GM12878 (cell line): ENCODE measurements at regions not wholly inside any gene's neighbourhood (a gene's known extent, or its start where the extent isn't known, plus 50 kb on each side); places are given as distances from the start of the nearest gene placed in this dataset.

ENCODE experiments used
- ATAC-seq: fragments of 200-7000 bp; cut with Tn5 transposase; 3 replicates; pipeline ENCODE4 v1.9.1; 2020; ENCODE audit warnings: mild to moderate bottlenecking, moderate library complexity
- BruUV-seq: library from RNA; stranded (reverse); fragments of 400-500 nt; replicated peaks from 2 replicates; lab custom pipeline; 2021; lab: Mats Ljungman, UMichigan
- CTCF ChIA-PET: fragments of 300-600 bp; sonication (Branson Sonifier 250); formaldehyde crosslinking; extraction: SDS; loops from one replicate; lab custom pipeline; 2021; ENCODE audit warnings: inconsistent platforms; lab: Yijun Ruan, JAX
- POLR2A ChIA-PET: fragments of 350-600 bp; formaldehyde crosslinking; extraction: SDS; loops from one replicate; lab custom pipeline; 2021; ENCODE audit warnings: inconsistent platforms; lab: Charles Lee
- RAD21 ChIA-PET: fragments of 300-600 bp; sonication (Branson Sonifier 250); formaldehyde crosslinking; loops from one replicate; lab custom pipeline; 2023; ENCODE audit warnings: antibody characterized with exemption; ENCODE audit not compliant: unreplicated experiment; lab: Charles Lee
- SMC1A ChIA-PET: fragments of 300-600 bp; sonication (Branson Sonifier 250); formaldehyde crosslinking; loops from one replicate; lab custom pipeline; 2023; ENCODE audit not compliant: unreplicated experiment, uncharacterized antibody; lab: Charles Lee
- DNase-seq: peaks from one replicate; pipeline ENCODE4 v3.0.0-alpha.2; 2011; ENCODE audit warnings: low read depth, low spot score
- FAIRE-seq: peaks from 3 replicates; lab custom pipeline; 2011; peaks lifted over from hg19 to GRCh38; lab: Jason Lieb, UNC
- H2AFZ ChIP-seq: 2 replicates; pipeline ENCODE4 v1.6.0; 2011; ENCODE audit warnings: low read depth, low read length, control low read depth; ENCODE audit not compliant: control insufficient read depth
- H3K27ac ChIP-seq: 2 replicates; pipeline ENCODE4 v1.5.1; 2011; ENCODE audit warnings: control low read depth; ENCODE audit not compliant: control insufficient read depth, insufficient read depth
- H3K27me3 ChIP-seq, 2 experiments: replicated peaks in 1 of 2; 2 replicates each; pipeline versions ENCODE4 v1.6.0 to v1.6.1; 2011; ENCODE audit warnings: low read length in 1 of 2; ENCODE audit not compliant: control insufficient read depth in 2 of 2, insufficient read depth in 2 of 2
- H3K36me3 ChIP-seq, 2 experiments: 2 replicates each; pipeline ENCODE4 v1.5.1; 2011; ENCODE audit warnings: low read length in 1 of 2; ENCODE audit not compliant: control insufficient read depth in 2 of 2, insufficient read depth in 2 of 2
- H3K4me1 ChIP-seq: 2 replicates; pipeline ENCODE4 v1.6.1; 2011; ENCODE audit warnings: mild to moderate bottlenecking, low read length, moderate library complexity, mixed read lengths; ENCODE audit not compliant: control insufficient read depth, insufficient read depth
- H3K4me2 ChIP-seq: 2 replicates; pipeline ENCODE4 v1.6.0; 2011; ENCODE audit warnings: control low read depth; ENCODE audit not compliant: control insufficient read depth, insufficient read depth
- H3K4me3 ChIP-seq: fragments of 200-600 bp; sonication (generic); 2 replicates; pipeline ENCODE4 v1.5.1; 2016
- H3K79me2 ChIP-seq: 2 replicates; pipeline ENCODE4 v1.6.0; 2011; ENCODE audit warnings: low read length; ENCODE audit not compliant: control insufficient read depth, insufficient read depth
- H3K9ac ChIP-seq: 2 replicates; pipeline ENCODE4 v1.8.0; 2011; ENCODE audit warnings: low read length, control low read depth, mixed read lengths; ENCODE audit not compliant: control insufficient read depth, insufficient read depth
- H3K9me3 ChIP-seq: replicated peaks from 3 replicates; pipeline ENCODE4 v1.5.1; 2011; ENCODE audit warnings: mild to moderate bottlenecking, low read length; ENCODE audit not compliant: control insufficient read depth, insufficient read depth
- H4K20me1 ChIP-seq: 2 replicates; pipeline ENCODE4 v1.6.0; 2011; ENCODE audit not compliant: control insufficient read depth, insufficient read depth
- CREM ChIP-seq: IDR thresholded peaks from 2 replicates; pipeline ENCODE4 v1.6.1; 2014; ENCODE audit warnings: antibody characterized with exemption, low read depth
- DPF2 ChIP-seq: fragments of 450-650 bp; IDR thresholded peaks from 2 replicates; pipeline ENCODE4 v1.6.1; 2017; ENCODE audit warnings: mild to moderate bottlenecking
- EED ChIP-seq: sonication (generic); IDR thresholded peaks from 2 replicates; pipeline ENCODE4 v1.6.1; 2016; ENCODE audit warnings: antibody characterized with exemption, low read depth
- IRF4 ChIP-seq: IDR thresholded peaks from 2 replicates; pipeline ENCODE4 v1.6.1; 2011; ENCODE audit warnings: low read depth, low read length
- JUNB ChIP-seq: IDR thresholded peaks from 2 replicates; pipeline ENCODE4 v1.6.1; 2016; ENCODE audit warnings: antibody characterized with exemption, mild to moderate bottlenecking
- MTA2 ChIP-seq: fragments of 450-650 bp; IDR thresholded peaks from 2 replicates; pipeline ENCODE4 v1.6.1; 2016; ENCODE audit warnings: low read depth, mild to moderate bottlenecking, moderate library complexity
- NR2C2 ChIP-seq: IDR thresholded peaks from 2 replicates; pipeline ENCODE4 v1.6.1; 2011; ENCODE audit warnings: borderline replicate concordance, low read depth; ENCODE audit not compliant: control insufficient read depth, insufficient read length
- NRF1 ChIP-seq: conservative IDR thresholded peaks from 2 replicates; pipeline ENCODE4 v1.6.1; 2011; ENCODE audit warnings: mild to moderate bottlenecking, low read depth, low read length, improper control_type of control experiment
- PML ChIP-seq: IDR thresholded peaks from 2 replicates; pipeline ENCODE4 v1.6.1; 2012; ENCODE audit warnings: low read length, inconsistent platforms
- RAD21 ChIP-seq: IDR thresholded peaks from 2 replicates; pipeline ENCODE4 v1.6.1; 2011; ENCODE audit warnings: mild to moderate bottlenecking, low read depth, low read length, moderate library complexity; ENCODE audit not compliant: insufficient read depth
- RB1 ChIP-seq: fragments of 450-650 bp; formaldehyde crosslinking; IDR thresholded peaks from 2 replicates; pipeline ENCODE4 v1.6.1; 2017; ENCODE audit warnings: mild to moderate bottlenecking, borderline replicate concordance
- RBBP5 ChIP-seq: fragments of 200-600 bp; sonication (generic); conservative IDR thresholded peaks from 2 replicates; pipeline ENCODE4 v1.6.1; 2016
- SIN3A ChIP-seq: IDR thresholded peaks from 2 replicates; pipeline ENCODE4 v1.6.1; 2012; ENCODE audit warnings: low read depth, low read length, improper control_type of control experiment
- TARDBP ChIP-seq: IDR thresholded peaks from 2 replicates; pipeline ENCODE4 v1.6.1; 2016; ENCODE audit warnings: borderline replicate concordance
- TBL1XR1 ChIP-seq: IDR thresholded peaks from 2 replicates; pipeline ENCODE4 v1.6.1; 2012; ENCODE audit warnings: low read depth, low read length, improper control_type of control experiment
- YY1 ChIP-seq: IDR thresholded peaks from 2 replicates; pipeline ENCODE4 v1.6.1; 2011; ENCODE audit warnings: low read depth, mild to moderate bottlenecking, low read length
- ZNF217 ChIP-seq: fragments of 450-650 bp; IDR thresholded peaks from 2 replicates; pipeline ENCODE4 v1.6.1; 2017; ENCODE audit warnings: antibody characterized with exemption, mild to moderate bottlenecking
- ZNF24 ChIP-seq: fragments of 450-650 bp; IDR thresholded peaks from 2 replicates; pipeline ENCODE4 v1.6.1; 2017; ENCODE audit warnings: antibody characterized with exemption, mild to moderate bottlenecking
- ZZZ3 ChIP-seq: IDR thresholded peaks from 2 replicates; pipeline ENCODE4 v1.6.1; 2011; ENCODE audit warnings: low read depth; ENCODE audit not compliant: control insufficient read depth, insufficient read length
- WGBS: methylation state at CpG from one replicate; pipeline ENCODE4 v1.1.6; 2016; ENCODE audit warnings: low lambda C conversion rate; ENCODE audit not compliant: insufficient replicate concordance, insufficient coverage; ENCODE audit errors: missing lambda C conversion rate; 5-methylcytosine and 5-hydroxymethylcytosine counted together
- in situ Hi-C: fragments of 300-500 bp; cut with MboI; formaldehyde crosslinking; loops from 9 replicates; pipeline ENCODE4 v1.14.3; 2018; ENCODE audit warnings: mixed read lengths
- intact Hi-C: fragments of 100-400 bp; cut with micrococcal nuclease; formaldehyde crosslinking; loops from one replicate; pipeline ENCODE4 v1.14.2; 2022; ENCODE audit not compliant: unreplicated experiment
- TF ChIP-seq, protein P1 (sequence below): fragments of 450-650 bp; IDR thresholded peaks from 2 replicates; pipeline ENCODE4 v1.6.1; 2017; ENCODE audit warnings: mild to moderate bottlenecking, low read depth, inconsistent platforms; ENCODE audit not compliant: poor library complexity, severe bottlenecking

DNA sequence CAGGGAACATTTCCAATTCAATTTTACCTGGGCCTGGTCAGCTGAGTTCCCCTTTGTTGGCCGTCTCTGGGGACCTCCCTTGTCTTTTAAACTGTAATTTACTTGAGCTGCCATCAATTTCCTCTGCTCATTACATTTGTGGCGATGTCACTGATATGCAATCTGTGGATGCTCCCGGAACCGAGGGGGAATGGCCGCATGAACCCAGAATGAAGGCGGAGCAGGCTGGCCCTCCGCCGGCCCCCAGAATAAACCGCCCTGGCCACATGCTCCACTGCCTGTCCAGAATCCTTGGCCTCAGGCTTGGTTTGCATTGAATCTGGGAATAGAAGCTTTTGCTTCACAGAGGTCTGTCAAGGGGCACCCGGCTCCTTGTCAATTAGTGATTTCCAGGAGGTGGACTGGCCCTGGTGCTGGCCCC, 276.8 kb downstream of the TEX29 start:
- CTCF ChIA-PET, result no interaction called here

DNA sequence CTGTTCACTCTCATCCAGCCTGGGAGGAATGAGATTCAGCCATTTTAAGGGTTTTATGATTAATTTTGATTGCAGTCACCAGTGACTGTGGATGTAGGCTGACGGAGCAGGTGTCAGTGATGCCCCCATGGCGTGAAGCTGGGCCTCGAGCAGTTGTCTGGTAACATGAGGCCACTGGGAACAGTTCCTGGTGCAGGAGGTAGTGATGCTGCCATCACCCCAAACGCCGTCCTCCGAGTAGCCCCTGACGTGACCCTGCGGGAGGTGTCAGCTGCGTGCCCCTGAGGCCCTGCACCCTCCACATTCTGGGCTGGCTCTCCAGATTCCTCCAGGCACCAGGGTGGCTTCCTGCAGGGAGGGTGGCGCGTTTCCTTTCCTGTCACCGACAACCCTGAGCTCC, 277.2 kb downstream of the TEX29 start:
- no peak for ATAC-seq
- Histone ChIP-seq H3K4me2 (no peak overlapping the region), H2AFZ (no peak overlapping the region), H4K20me1 (no peaks in the 10 kb centered on the region), H3K27me3 (no peaks in the 10 kb centered on the region), H3K27ac (no peak overlapping the region), H3K4me1 (no peaks in the 10 kb centered on the region), H3K36me3 (no peaks in the 10 kb centered on the region), H3K9ac (no peak overlapping the region), H3K4me3 (no peak overlapping the region), H3K79me2 (no peaks in the 10 kb centered on the region), H3K9me3 (no peaks in the 10 kb centered on the region)
- ChIA-PET CTCF (no interaction called here), POLR2A (no interaction called here), RAD21 (no interaction called here), SMC1A (no interaction called here)
- BruUV-seq, result no TSS peak
- 28% methylated on average over 12 of the region's 12 CpGs for WGBS
- FAIRE-seq, result no peak
- intact Hi-C loops (no loop called here), in situ Hi-C loops (no loop called here)
- no peak for TF ChIP-seq JUNB
- TF ChIP-seq MTA2, result no peak
- no peak for TF ChIP-seq NR2C2
- TF ChIP-seq CREM, result no peak
- no peak for TF ChIP-seq PML
- no peak for TF ChIP-seq TBL1XR1
- TF ChIP-seq EED, result no peak
- TF ChIP-seq, protein P1, sequence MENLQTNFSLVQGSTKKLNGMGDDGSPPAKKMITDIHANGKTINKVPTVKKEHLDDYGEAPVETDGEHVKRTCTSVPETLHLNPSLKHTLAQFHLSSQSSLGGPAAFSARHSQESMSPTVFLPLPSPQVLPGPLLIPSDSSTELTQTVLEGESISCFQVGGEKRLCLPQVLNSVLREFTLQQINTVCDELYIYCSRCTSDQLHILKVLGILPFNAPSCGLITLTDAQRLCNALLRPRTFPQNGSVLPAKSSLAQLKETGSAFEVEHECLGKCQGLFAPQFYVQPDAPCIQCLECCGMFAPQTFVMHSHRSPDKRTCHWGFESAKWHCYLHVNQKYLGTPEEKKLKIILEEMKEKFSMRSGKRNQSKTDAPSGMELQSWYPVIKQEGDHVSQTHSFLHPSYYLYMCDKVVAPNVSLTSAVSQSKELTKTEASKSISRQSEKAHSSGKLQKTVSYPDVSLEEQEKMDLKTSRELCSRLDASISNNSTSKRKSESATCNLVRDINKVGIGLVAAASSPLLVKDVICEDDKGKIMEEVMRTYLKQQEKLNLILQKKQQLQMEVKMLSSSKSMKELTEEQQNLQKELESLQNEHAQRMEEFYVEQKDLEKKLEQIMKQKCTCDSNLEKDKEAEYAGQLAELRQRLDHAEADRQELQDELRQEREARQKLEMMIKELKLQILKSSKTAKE, result no peak
- TF ChIP-seq DPF2, result no peak
- TF ChIP-seq ZNF24, result no peak
- no peak for DNase-seq

More for the DNA sequence above, 276.8 kb downstream of the TEX29 start:
- H4K20me1 ChIP-seq, result no peaks in the 10 kb centered on the region
- intact Hi-C loops (no loop called here), in situ Hi-C loops (no loop called here)
- TF ChIP-seq RBBP5 (no peak), RAD21 (no peak), TARDBP (no peak), ZZZ3 (no peak), IRF4 (no peak), ZNF24 (no peak), ZNF217 (no peak), NRF1 (no peak), RB1 (no peak), YY1 (no peak), SIN3A (no peak)
- H3K36me3 ChIP-seq, result no peaks in the 10 kb centered on the region
- H3K4me3 ChIP-seq, result no peak overlapping the region
- ChIA-PET POLR2A (no interaction called here), RAD21 (no interaction called here), SMC1A (no interaction called here)
- no peaks in the 10 kb centered on the region for H3K9me3 ChIP-seq
- H3K79me2 ChIP-seq, result no peaks in the 10 kb centered on the region
- 59% methylated on average over 10 of the region's 10 CpGs for WGBS
- H3K27me3 ChIP-seq, result no peaks in the 10 kb centered on the region
- H3K27ac ChIP-seq, result no peak overlapping the region
- no peaks in the 10 kb centered on the region for H3K4me1 ChIP-seq
- DNase-seq (no peak), ATAC-seq (no peak), FAIRE-seq (no peak)
- H2AFZ ChIP-seq, result no peak overlapping the region
- H3K4me2 ChIP-seq, result no peak overlapping the region
- no peak overlapping the region for H3K9ac ChIP-seq
- BruUV-seq, result no TSS peak
